ENCODE measurements at regions not wholly inside any gene's neighbourhood (a gene's known extent, or its start where the extent isn't known, plus 50 kb on each side); places are given as distances from the start of the nearest gene placed in this dataset.

GRCh38 chr11:22031791-22032190 is 161.1 kb upstream of the ANO5 start:
- TF ChIP-seq PATZ1 (CRISPR knock-in tag; IDR thresholded peaks at IDR 0.05; ENCODE audit: borderline replicate concordance) (0 out of 2 replicates have a peak, but pooled peaks have one; percentile 14), ZNF8 (CRISPR knock-in tag; IDR thresholded peaks at IDR 0.05) (no peak), GLIS3 (CRISPR knock-in tag; IDR thresholded peaks at IDR 0.05) (peak; percentile 48; the same call in 1 of the 2 replicates), ISL1 (CRISPR knock-in tag; IDR thresholded peaks at IDR 0.05) (peak; percentile 91)
- TF ChIP-seq, protein P1, sequence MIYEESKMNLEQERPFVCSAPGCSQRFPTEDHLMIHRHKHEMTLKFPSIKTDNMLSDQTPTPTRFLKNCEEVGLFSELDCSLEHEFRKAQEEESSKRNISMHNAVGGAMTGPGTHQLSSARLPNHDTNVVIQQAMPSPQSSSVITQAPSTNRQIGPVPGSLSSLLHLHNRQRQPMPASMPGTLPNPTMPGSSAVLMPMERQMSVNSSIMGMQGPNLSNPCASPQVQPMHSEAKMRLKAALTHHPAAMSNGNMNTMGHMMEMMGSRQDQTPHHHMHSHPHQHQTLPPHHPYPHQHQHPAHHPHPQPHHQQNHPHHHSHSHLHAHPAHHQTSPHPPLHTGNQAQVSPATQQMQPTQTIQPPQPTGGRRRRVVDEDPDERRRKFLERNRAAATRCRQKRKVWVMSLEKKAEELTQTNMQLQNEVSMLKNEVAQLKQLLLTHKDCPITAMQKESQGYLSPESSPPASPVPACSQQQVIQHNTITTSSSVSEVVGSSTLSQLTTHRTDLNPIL (CRISPR knock-in tag; IDR thresholded peaks at IDR 0.05; ENCODE audit: low read depth) = peak; percentile 87; the same call in 1 of the 2 replicates
- ATAC-seq = no peak

DNA sequence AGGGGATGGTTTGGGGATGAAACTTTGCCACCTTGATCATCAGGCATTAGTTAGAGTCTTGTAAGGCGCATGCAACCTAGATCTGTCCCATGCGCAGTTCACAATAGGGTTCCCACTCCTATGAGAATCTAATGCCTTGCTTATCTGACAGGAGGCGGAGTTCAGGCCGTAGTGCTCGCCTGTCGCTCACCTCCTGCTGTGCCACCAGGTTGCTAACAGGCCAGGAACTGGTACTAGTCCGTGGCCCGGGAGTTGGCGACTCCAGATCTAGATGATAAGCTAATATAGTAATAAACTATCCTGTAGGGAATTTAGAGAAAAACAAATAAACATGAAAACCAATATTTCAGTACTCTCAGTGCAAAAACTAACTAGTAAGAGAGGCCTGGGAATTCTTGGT is 155.4 kb upstream of the ANO5 start:
- no peak for ATAC-seq
- no peak for TF ChIP-seq RARB (CRISPR knock-in tag; IDR thresholded peaks at IDR 0.05)
- no peak for TF ChIP-seq TCF4 (CRISPR knock-in tag; IDR thresholded peaks at IDR 0.05; ENCODE audit: borderline replicate concordance)
- TF ChIP-seq POU6F1 (CRISPR knock-in tag; IDR thresholded peaks at IDR 0.05; ENCODE audit: borderline replicate concordance, low read depth) = no peak
- no peak for TF ChIP-seq ZNF565 (CRISPR knock-in tag; conservative IDR thresholded peaks at IDR 0.05; ENCODE audit: low read depth)
- TF ChIP-seq ESRRG (CRISPR knock-in tag; IDR thresholded peaks at IDR 0.05) = no peak
- TF ChIP-seq BACH2 (CRISPR knock-in tag; IDR thresholded peaks at IDR 0.05; ENCODE audit: borderline replicate concordance) = no peak
- no peak for TF ChIP-seq ZNF8 (CRISPR knock-in tag; IDR thresholded peaks at IDR 0.05)
- TF ChIP-seq CSRNP3 (CRISPR knock-in tag; IDR thresholded peaks at IDR 0.05) = no peak
- no peak for TF ChIP-seq PPARA (CRISPR knock-in tag; IDR thresholded peaks at IDR 0.05; ENCODE audit: borderline replicate concordance)
- no peak for TF ChIP-seq ZFP30 (CRISPR knock-in tag; IDR thresholded peaks at IDR 0.05)
- TF ChIP-seq ZNF70 (CRISPR knock-in tag; IDR thresholded peaks at IDR 0.05) = no peak
- no peak for TF ChIP-seq PATZ1 (CRISPR knock-in tag; IDR thresholded peaks at IDR 0.05; ENCODE audit: borderline replicate concordance)
- TF ChIP-seq CSDC2 (CRISPR knock-in tag; IDR thresholded peaks at IDR 0.05) = no peak
- no peak for TF ChIP-seq ZC3H10 (CRISPR knock-in tag; IDR thresholded peaks at IDR 0.05)
- TF ChIP-seq ZFP3 (CRISPR knock-in tag; IDR thresholded peaks at IDR 0.05) = no peak
- TF ChIP-seq TSHZ2 (CRISPR knock-in tag; IDR thresholded peaks at IDR 0.05) = no peak
- no peak for TF ChIP-seq SNAI2 (CRISPR knock-in tag; IDR thresholded peaks at IDR 0.05)

GRCh38 chr11:22041039-22041438 is 151.8 kb upstream of the ANO5 start:
- no peak for ATAC-seq
- TF ChIP-seq POU6F1 (CRISPR knock-in tag; IDR thresholded peaks at IDR 0.05; ENCODE audit: borderline replicate concordance, low read depth) = no peak
- TF ChIP-seq BACH2 (CRISPR knock-in tag; IDR thresholded peaks at IDR 0.05; ENCODE audit: borderline replicate concordance) = no peak
- no peak for TF ChIP-seq ZC3H10 (CRISPR knock-in tag; IDR thresholded peaks at IDR 0.05)
- no peak for TF ChIP-seq GLIS3 (CRISPR knock-in tag; IDR thresholded peaks at IDR 0.05)
- TF ChIP-seq TSHZ2 (CRISPR knock-in tag; IDR thresholded peaks at IDR 0.05) = no peak
- no peak for TF ChIP-seq CSDC2 (CRISPR knock-in tag; IDR thresholded peaks at IDR 0.05)
- no peak for TF ChIP-seq ZFP3 (CRISPR knock-in tag; IDR thresholded peaks at IDR 0.05)
- no peak for TF ChIP-seq OSR1 (CRISPR knock-in tag; IDR thresholded peaks at IDR 0.05)
